Pancreas (tissue), 10 donors: ENCODE measurements at regions not wholly inside any gene's neighbourhood (a gene's known extent, or its start where the extent isn't known, plus 50 kb on each side); places are given as distances from the start of the nearest gene placed in this dataset.

ENCODE experiments used
- ATAC-seq, 4 donors: fragments of 200-7000 bp; cut with Tn5 transposase; one replicate each; pipeline versions ENCODE4 v1.8.0 to v1.9.1; 2020; ENCODE audit warnings: mild to moderate bottlenecking in 4 of 4, moderate library complexity in 4 of 4
- DNase-seq, 6 donors: peaks; one replicate each; pipeline ENCODE4 v3.0.0-alpha.2; 2020
- FAIRE-seq: peaks from 2 replicates; lab custom pipeline; 2012; peaks lifted over from hg19 to GRCh38; lab: Jason Lieb, UNC
- H3K27ac ChIP-seq, 4 donors: fragments of 200-600 bp; sonication (generic); 1 replicate in 3 of 4; 2 replicates in 1 of 4; pipeline versions ENCODE4 v1.5.0 to v1.8.0; 2020
- H3K27me3 ChIP-seq, 4 donors: fragments of 200-600 bp; one replicate each; pipeline ENCODE4 v1.8.0; 2021
- H3K36me3 ChIP-seq, 3 donors: fragments of 200-600 bp; sonication (generic) in 1 of 3; one replicate each; pipeline versions ENCODE4 v1.5.0 to v1.8.0; 2020 to 2021
- H3K4me1 ChIP-seq, 3 donors: fragments of 200-600 bp; one replicate each; pipeline ENCODE4 v1.8.0; 2021
- H3K4me3 ChIP-seq, 4 donors: fragments of 200-600 bp; sonication (generic) in 2 of 4; one replicate each; pipeline versions ENCODE4 v1.5.0 to v1.8.0; 2020 to 2021
- H3K9me3 ChIP-seq, 4 donors: fragments of 200-600 bp; one replicate each; pipeline ENCODE4 v1.8.0; 2021
- CTCF ChIP-seq, 4 donors: fragments of 200-600 bp; sonication (generic) in 3 of 4; IDR thresholded peaks; one replicate each; pipeline versions ENCODE4 v1.5.0 to v1.8.0; 2021; ENCODE audit warnings: antibody characterized with exemption in 4 of 4
- WGBS, 2 donors: extraction: QIAGEN DNeasy Blood & Tissue Kit; methylation state at CpG; one replicate each; pipeline ENCODE4 v1.1.7; 2013; 5-methylcytosine and 5-hydroxymethylcytosine counted together
- intact Hi-C, 3 donors: fragments of 100-400 bp; cut with DNase I; formaldehyde crosslinking; loops; one replicate each; pipeline versions ENCODE4 v1.11.1 to v1.14.2; 2022
- donor health status: healthy with polysubstance abuse.
- donor health status: DM: no; HTN: no; CAD: no; lungs with moderate emphysema.
- donor health status: DM: no; HTN: no; CAD: no.
- donor health status: control.
- donor health status: control.
- donor health status: Bipolar disorder and iron deficiency.
- donor health status: DM: yes; HTN: yes; CAD: no.
- donor health status: DM: no; HTN: no; CAD: no.
- donor health status: DM: no; HTN: no; CAD: no.
- donor health status: DM: yes; HTN: yes; CAD: no.

- ATAC-seq (peak in 1 of 4 donors; percentile 19), FAIRE-seq (no peak), DNase-seq (no peak)
- TF ChIP-seq CTCF (IDR thresholded peaks at IDR 0.05), result no peak
- no peaks in the 10 kb centered on the region for H3K36me3 ChIP-seq
- no peaks in the 10 kb centered on the region for H3K4me1 ChIP-seq
- peaks cover 0 to 6% (median 0%) of the 10 kb centered on the region in 4 donors for H3K27me3 ChIP-seq
- intact Hi-C loops, result no loop called here
- WGBS, 2 donors, result 5 to 27% methylated on average over 1 of the region's 1 CpG
- no peak overlapping the region for H3K4me3 ChIP-seq
- no peak overlapping the region for H3K27ac ChIP-seq
- H3K9me3 ChIP-seq, result no peaks in the 10 kb centered on the region
Measured at GRCh38 chrX:106457802-106458201, 154.0 kb upstream of the RADX start.

GRCh38 chrX:106467422-106467821, 144.4 kb upstream of the RADX start:
- no peak for FAIRE-seq
- WGBS, 2 donors, result 48 to 59% methylated on average over 15 of the region's 15 CpGs
- H3K27me3 ChIP-seq, result no peaks in the 10 kb centered on the region
- no peak for ATAC-seq
- TF ChIP-seq CTCF (IDR thresholded peaks at IDR 0.05), result no peak
- H3K4me1 ChIP-seq, result no peaks in the 10 kb centered on the region
- intact Hi-C loops, result no loop called here
- no peak overlapping the region for H3K27ac ChIP-seq
- H3K9me3 ChIP-seq, result no peaks in the 10 kb centered on the region
- H3K4me3 ChIP-seq, result no peak overlapping the region
- DNase-seq, result peak in 3 of 6 donors; percentile 7 to 63 (median 49)
- H3K36me3 ChIP-seq, result no peaks in the 10 kb centered on the region

GRCh38 chrX:106467943-106468342, 143.8 kb upstream of the RADX start:
- FAIRE-seq, result no peak
- H3K9me3 ChIP-seq, result no peaks in the 10 kb centered on the region
- no peaks in the 10 kb centered on the region for H3K27me3 ChIP-seq
- no peak overlapping the region for H3K27ac ChIP-seq
- no peaks in the 10 kb centered on the region for H3K36me3 ChIP-seq
- H3K4me1 ChIP-seq, result no peaks in the 10 kb centered on the region
- ATAC-seq, result no peak
- DNase-seq, result no peak
- intact Hi-C loops, result no loop called here
- no peak overlapping the region for H3K4me3 ChIP-seq
- no peak for TF ChIP-seq CTCF (IDR thresholded peaks at IDR 0.05)
- WGBS, 2 donors, result 57 to 79% methylated on average over 2 of the region's 2 CpGs

- ATAC-seq (no peak), DNase-seq (peak in 1 of 6 donors; percentile 61), FAIRE-seq (no peak)
- 87 to 91% methylated on average over 11 of the region's 11 CpGs for WGBS, 2 donors
- no peaks in the 10 kb centered on the region for H3K36me3 ChIP-seq
- no peaks in the 10 kb centered on the region for H3K9me3 ChIP-seq
- no peaks in the 10 kb centered on the region for H3K27me3 ChIP-seq
- H3K4me3 ChIP-seq, result no peak overlapping the region
- no peak overlapping the region for H3K27ac ChIP-seq
- no peak for TF ChIP-seq CTCF (IDR thresholded peaks at IDR 0.05)
- intact Hi-C loops, result no loop called here
- H3K4me1 ChIP-seq, result no peaks in the 10 kb centered on the region
Measured at GRCh38 chrX:106468433-106468832, 143.3 kb upstream of the RADX start.

- intact Hi-C loops, result no loop called here
- H3K27ac ChIP-seq, result no peak overlapping the region
- no peaks in the 10 kb centered on the region for H3K9me3 ChIP-seq
- FAIRE-seq, result no peak
- H3K36me3 ChIP-seq, result no peaks in the 10 kb centered on the region
- no peak for DNase-seq
- no peaks in the 10 kb centered on the region for H3K4me1 ChIP-seq
- no peak for TF ChIP-seq CTCF (IDR thresholded peaks at IDR 0.05)
- H3K27me3 ChIP-seq, result peaks cover 0 to 3% (median 0%) of the 10 kb centered on the region in 4 donors
- ATAC-seq, result no peak
- no peak overlapping the region for H3K4me3 ChIP-seq
- 40 to 55% methylated on average over 3 of the region's 3 CpGs for WGBS, 2 donors
Measured at GRCh38 chrX:106479920-106480319, 131.9 kb upstream of the RADX start.
